ENCODE measurements at regions not wholly inside any gene's neighbourhood (a gene's known extent, or its start where the extent isn't known, plus 50 kb on each side); places are given as distances from the start of the nearest gene placed in this dataset.

- intact Hi-C loops (cut with DNase I): loop anchor here in 1 of 10 donors (2.0 kb wide), 1 partner anchor 20 kb away; no protein-coding TSS in a partner anchor
Measured at GRCh38 chr17:73820686-73821448, 176.6 kb upstream of the SDK2 start.

GRCh38 chr17:73821665-73822064 is 177.4 kb upstream of the SDK2 start:
- WGBS, 2 donors: 97 to 100% methylated on average over 2 of the region's 2 CpGs
- Histone ChIP-seq H3K27ac (no peak overlapping the region), H3K36me3 (no peaks in the 10 kb centered on the region), H3K27me3 (peaks cover 0 to 18% (median 4%) of the 10 kb centered on the region in 7 donors), H3K4me1 (peaks cover 0 to 5% (median 0%) of the 10 kb centered on the region in 9 donors), H3K9me3 (no peaks in the 10 kb centered on the region), H3K4me3 (no peak overlapping the region)
- ATAC-seq: no peak
- DNase-seq: no peak
- intact Hi-C loops (cut with DNase I): loop anchor here in 1 of 10 donors (2.0 kb wide), 1 partner anchor 19 kb away; no protein-coding TSS in a partner anchor
- TF ChIP-seq CTCF (IDR thresholded peaks at IDR 0.05): no peak

More at GRCh38 chr17:73820686-73821448, 176.6 kb upstream of the SDK2 start:
- WGBS, 2 donors: 41% methylated on average over 20 of the region's 20 CpGs
- H3K9me3 ChIP-seq: no peaks in the 10 kb centered on the region
- DNase-seq (no peak), ATAC-seq (peak in 3 of 8 donors; percentile 24 to 49 (median 44))
- no peak overlapping the region for H3K4me3 ChIP-seq
- TF ChIP-seq CTCF (IDR thresholded peaks at IDR 0.05): peak in 5 of 9 donors; percentile 18 to 39 (median 36)
- H3K4me1 ChIP-seq: peaks cover 0 to 5% (median 0%) of the 10 kb centered on the region in 9 donors
- peaks cover 0 to 18% (median 4%) of the 10 kb centered on the region in 7 donors for H3K27me3 ChIP-seq
- H3K27ac ChIP-seq: no peak overlapping the region
- H3K36me3 ChIP-seq: no peaks in the 10 kb centered on the region

GRCh38 chr17:73822371-73822770 is 178.1 kb upstream of the SDK2 start:
- Histone ChIP-seq H3K9me3 (no peaks in the 10 kb centered on the region), H3K27me3 (peaks cover 0 to 18% (median 4%) of the 10 kb centered on the region in 7 donors), H3K4me1 (peaks cover 0 to 5% (median 3%) of the 10 kb centered on the region in 9 donors), H3K4me3 (no peak overlapping the region), H3K36me3 (no peaks in the 10 kb centered on the region), H3K27ac (no peak overlapping the region)
- intact Hi-C loops (cut with DNase I): no loop called here
- WGBS, 2 donors: 89 to 93% methylated on average over 13 of the region's 13 CpGs
- TF ChIP-seq CTCF (IDR thresholded peaks at IDR 0.05): no peak
- no peak for ATAC-seq
- DNase-seq: no peak

GRCh38 chr17:73823684-73824083 is 179.4 kb upstream of the SDK2 start:
- peaks cover 0 to 18% (median 4%) of the 10 kb centered on the region in 7 donors for H3K27me3 ChIP-seq
- ATAC-seq (no peak), DNase-seq (no peak)
- no peaks in the 10 kb centered on the region for H3K36me3 ChIP-seq
- H3K4me1 ChIP-seq: peaks cover 3 to 13% (median 9%) of the 10 kb centered on the region in 9 donors
- WGBS, 2 donors: 67 to 76% methylated on average over 7 of the region's 7 CpGs
- H3K4me3 ChIP-seq: no peak overlapping the region
- no peaks in the 10 kb centered on the region for H3K9me3 ChIP-seq
- intact Hi-C loops (cut with DNase I): no loop called here
- no peak overlapping the region for H3K27ac ChIP-seq
- no peak for TF ChIP-seq CTCF (IDR thresholded peaks at IDR 0.05)
